Prostate gland (tissue), 2 donors: ENCODE measurements at regions not wholly inside any gene's neighbourhood (a gene's known extent, or its start where the extent isn't known, plus 50 kb on each side); places are given as distances from the start of the nearest gene placed in this dataset.
"Not testable (repeated sequence)": the region's sequence is repeated elsewhere in the genome, so short reads cannot be mapped to it uniquely, and the experiment has no call there.

Experiments used
- DNase-seq: peaks from one replicate; pipeline ENCODE4 v3.0.0-alpha.2; 2019; ENCODE audit warnings: low spot score
- H3K27ac ChIP-seq, 2 donors: fragments of 200-600 bp; sonication (generic); 2 replicates each; pipeline ENCODE4 v1.5.1; 2017 to 2019
- H3K27me3 ChIP-seq: fragments of 200-600 bp; sonication (generic); replicated peaks from 2 replicates; pipeline ENCODE4 v1.5.1; 2019; ENCODE audit not compliant: insufficient read depth
- H3K36me3 ChIP-seq, 2 donors: fragments of 200-600 bp; sonication (generic); 1 replicate in 1 of 2; 2 replicates in 1 of 2; pipeline versions ENCODE4 v1.5.1 to v1.8.1; 2017 to 2019
- H3K4me1 ChIP-seq: fragments of 200-600 bp; sonication (generic); replicated peaks from 2 replicates; pipeline ENCODE4 v1.5.1; 2019
- H3K4me3 ChIP-seq, 2 donors: fragments of 200-600 bp; sonication (generic); 2 replicates each; pipeline ENCODE4 v1.5.1; 2017 to 2019
- H3K9me3 ChIP-seq: fragments of 200-600 bp; sonication (generic); 2 replicates; pipeline ENCODE4 v1.5.1; 2017
- CTCF ChIP-seq, 4 experiments: fragments of 200-600 bp in 2 of 4; fragments of 450-650 bp in 2 of 4; sonication (generic) in 2 of 4; IDR thresholded peaks; 1 replicate in 3 of 4; 2 replicates in 1 of 4; pipeline ENCODE4 v1.5.1; 2016 to 2019; ENCODE audit warnings: antibody characterized with exemption in 4 of 4, mild to moderate bottlenecking in 2 of 4, moderate library complexity in 2 of 4
- POLR2A ChIP-seq: fragments of 450-650 bp; IDR thresholded peaks from one replicate; pipeline ENCODE4 v1.6.1; 2016; ENCODE audit warnings: antibody characterized with exemption, mild to moderate bottlenecking
- POLR2AphosphoS5 ChIP-seq: sonication (generic); formaldehyde crosslinking; IDR thresholded peaks from one replicate; pipeline ENCODE4 v1.6.1; 2017; ENCODE audit warnings: antibody characterized with exemption
- WGBS: methylation state at CpG from one replicate; pipeline ENCODE4 v1.1.5; 2018; 5-methylcytosine and 5-hydroxymethylcytosine counted together
- intact Hi-C: fragments of 100-400 bp; cut with DNase I; formaldehyde crosslinking; loops from one replicate; pipeline ENCODE4 v1.14.2; 2022

DNA sequence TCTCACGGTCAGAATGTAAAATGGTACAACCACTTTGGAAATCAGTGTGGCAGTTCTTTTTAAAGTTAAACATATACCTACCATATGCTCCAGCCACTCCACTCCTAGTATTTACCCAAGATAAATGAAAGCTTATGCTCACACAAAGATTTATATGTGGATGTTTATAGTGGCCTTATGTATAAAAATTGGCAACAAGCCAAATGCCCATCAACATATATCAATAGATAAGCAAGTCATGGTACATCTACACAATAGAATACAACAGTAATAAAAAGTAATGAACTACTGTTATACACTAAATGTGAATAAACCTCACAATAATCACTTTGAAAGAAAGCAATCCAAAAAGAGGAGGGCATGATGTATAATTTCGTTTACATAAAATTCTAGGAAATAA is 153.5 kb upstream of the LMCD1 start:
- no peaks in the 10 kb centered on the region for H3K27me3 ChIP-seq
- no peaks in the 10 kb centered on the region for H3K36me3 ChIP-seq
- H3K9me3 ChIP-seq = no peaks in the 10 kb centered on the region
- TF ChIP-seq CTCF (IDR thresholded peaks at IDR 0.05) = no peak
- intact Hi-C loops = no loop called here
- 76% methylated on average over 2 of the region's 2 CpGs for WGBS
- DNase-seq = no peak
- H3K4me1 ChIP-seq = no peaks in the 10 kb centered on the region
- no peak overlapping the region for H3K27ac ChIP-seq
- no peak overlapping the region for H3K4me3 ChIP-seq

DNA sequence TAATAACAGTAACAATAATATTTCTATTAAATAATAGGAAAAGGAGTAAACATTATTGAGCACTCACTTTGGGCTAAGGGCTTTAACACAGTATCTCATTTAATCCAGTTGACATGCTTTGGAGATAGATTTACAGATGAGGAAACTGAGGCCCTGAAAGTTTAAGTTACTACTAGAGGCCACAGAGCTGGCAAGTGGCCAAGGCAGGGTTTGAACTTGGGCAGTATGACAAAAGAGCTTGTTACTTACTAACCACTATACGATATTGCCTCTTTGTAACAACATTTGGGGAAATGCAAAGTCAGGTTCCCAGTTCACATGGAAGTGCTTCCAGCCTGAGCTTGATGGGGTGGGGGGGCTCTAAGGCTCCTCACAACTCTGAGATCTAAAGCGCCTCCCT is 149.1 kb upstream of the LMCD1 start:
- H3K27ac ChIP-seq = no peak overlapping the region

DNA sequence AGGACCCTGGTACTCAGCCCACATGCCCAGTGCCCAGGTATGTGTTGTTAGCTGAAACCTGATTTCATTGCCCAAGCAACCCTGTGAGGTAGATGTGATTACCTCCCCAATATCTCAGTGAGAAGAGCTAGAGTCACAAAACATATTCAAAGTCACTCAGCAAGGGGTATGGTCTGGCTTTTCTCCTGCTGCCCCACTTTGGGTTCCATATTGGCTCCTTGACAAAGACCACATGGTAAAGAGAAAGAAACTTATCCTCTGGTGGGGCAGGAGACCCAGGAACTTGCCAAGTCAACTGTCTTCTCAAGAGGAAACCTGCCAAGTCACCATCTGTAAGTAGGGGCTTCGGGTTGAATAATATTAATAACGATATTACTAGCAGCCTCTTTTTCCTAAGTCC is 148.3 kb upstream of the LMCD1 start:
- no peaks in the 10 kb centered on the region for H3K36me3 ChIP-seq
- TF ChIP-seq POLR2A = no peak
- TF ChIP-seq POLR2AphosphoS5 = no peak
- no peak for TF ChIP-seq CTCF (IDR thresholded peaks at IDR 0.05)
- 100% methylated on average over 2 of the region's 2 CpGs for WGBS
- H3K27me3 ChIP-seq = no peaks in the 10 kb centered on the region
- no peaks in the 10 kb centered on the region for H3K9me3 ChIP-seq
- DNase-seq = no peak
- H3K27ac ChIP-seq = no peak overlapping the region
- H3K4me3 ChIP-seq = no peak overlapping the region
- intact Hi-C loops = no loop called here
- no peaks in the 10 kb centered on the region for H3K4me1 ChIP-seq

More for the DNA sequence above, 149.1 kb upstream of the LMCD1 start:
- intact Hi-C loops = no loop called here
- Histone ChIP-seq H3K4me3 (no peak overlapping the region), H3K9me3 (no peaks in the 10 kb centered on the region), H3K27me3 (no peaks in the 10 kb centered on the region), H3K36me3 (no peaks in the 10 kb centered on the region), H3K4me1 (no peaks in the 10 kb centered on the region)
- no peak for DNase-seq
- no peak for TF ChIP-seq CTCF (IDR thresholded peaks at IDR 0.05)
- TF ChIP-seq POLR2AphosphoS5 = no peak
- no peak for TF ChIP-seq POLR2A
- WGBS = 94% methylated on average over 2 of the region's 2 CpGs

- Histone ChIP-seq H3K27me3 (no peaks in the 10 kb centered on the region), H3K4me1 (no peaks in the 10 kb centered on the region), H3K27ac (no peak overlapping the region), H3K9me3 (no peaks in the 10 kb centered on the region), H3K36me3 (no peaks in the 10 kb centered on the region), H3K4me3 (no peak overlapping the region)
- WGBS = 97% methylated on average over 1 of the region's 1 CpG
- TF ChIP-seq POLR2AphosphoS5 (no peak), POLR2A (no peak), CTCF (IDR thresholded peaks at IDR 0.05) (no peak)
- no peak for DNase-seq
- intact Hi-C loops = no loop called here
Measured at GRCh38 chr3:8355346-8355745, 146.3 kb upstream of the LMCD1 start.

- H3K27ac ChIP-seq, H3K4me3 ChIP-seq, H3K9me3 ChIP-seq, intact Hi-C loops, H3K4me1 ChIP-seq, DNase-seq, H3K36me3 ChIP-seq, H3K27me3 ChIP-seq: not testable (repeated sequence)
Measured at GRCh38 chr3:8356066-8356465, 145.6 kb upstream of the LMCD1 start.

DNA sequence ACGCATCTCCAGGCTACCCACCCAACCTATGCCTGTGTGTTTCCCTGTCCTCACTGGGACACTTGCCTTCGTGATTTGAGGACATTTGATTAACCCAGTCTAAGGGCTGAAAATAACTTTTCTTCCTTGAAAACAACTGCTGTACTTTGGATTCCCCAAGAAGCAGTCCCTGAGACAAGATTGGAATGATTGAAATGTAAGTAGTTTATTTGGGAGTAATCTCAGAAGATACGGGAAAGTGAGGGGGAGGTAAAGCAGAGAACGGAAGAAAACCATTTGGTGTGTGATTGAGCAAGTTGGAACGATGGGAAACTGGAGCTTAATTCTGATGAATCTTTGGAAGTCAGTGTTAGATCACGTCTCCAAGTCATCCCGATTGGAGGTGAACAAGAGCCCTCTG is 143.8 kb upstream of the LMCD1 start:
- WGBS = 87% methylated on average over 7 of the region's 7 CpGs
- Histone ChIP-seq H3K36me3 (no peaks in the 10 kb centered on the region), H3K4me1 (no peaks in the 10 kb centered on the region), H3K9me3 (no peaks in the 10 kb centered on the region), H3K4me3 (no peak overlapping the region), H3K27ac (no peak overlapping the region), H3K27me3 (no peaks in the 10 kb centered on the region)
- DNase-seq = no peak
- TF ChIP-seq POLR2A (no peak), POLR2AphosphoS5 (no peak), CTCF (IDR thresholded peaks at IDR 0.05) (no peak)
- intact Hi-C loops = no loop called here
